MM.1S (cell line): ENCODE measurements at regions not wholly inside any gene's neighbourhood (a gene's known extent, or its start where the extent isn't known, plus 50 kb on each side); places are given as distances from the start of the nearest gene placed in this dataset.

Experiments
- EZH2 ChIP-seq: fragments of 300-600 bp; sonication (generic); optimal IDR thresholded peaks from 2 replicates; pipeline ENCODE3; 2017; ENCODE audit warnings: low read depth, mild to moderate bottlenecking, antibody characterized with exemption, low read length, mixed read lengths
- EZH2phosphoT487 ChIP-seq: fragments of 300-600 bp; sonication (generic); IDR thresholded peaks from 2 replicates; pipeline ENCODE4 v1.6.1; 2018; ENCODE audit warnings: antibody characterized with exemption, low read length
- TF ChIP-seq, protein P1 (sequence below): fragments of 300-600 bp; sonication (generic); IDR thresholded peaks from 2 replicates; pipeline ENCODE4 v1.5.1; 2016; ENCODE audit warnings: antibody characterized with exemption, low read length, mixed read lengths

DNA sequence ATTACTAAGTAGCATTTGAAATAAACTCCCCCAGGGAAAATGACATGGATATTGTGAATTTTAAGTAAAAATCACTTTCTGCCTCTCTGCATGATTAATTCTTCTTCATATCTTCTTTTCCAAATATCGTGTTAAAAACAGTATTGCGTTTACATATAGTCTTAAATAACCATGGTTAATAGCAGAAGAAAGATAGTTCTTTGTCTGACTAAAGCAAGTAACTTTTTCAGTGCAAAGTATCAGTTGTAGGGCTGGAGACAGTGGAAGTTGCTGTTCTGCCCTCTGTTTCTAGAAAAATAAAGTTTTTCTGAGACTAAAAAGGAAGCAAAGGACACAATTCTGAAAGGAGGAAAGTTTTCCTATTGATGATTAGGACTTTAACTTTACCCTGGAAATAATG, 330.2 kb downstream of the NDFIP2 start:
- TF ChIP-seq EZH2 (no peak), EZH2phosphoT487 (no peak)
- TF ChIP-seq, protein P1, sequence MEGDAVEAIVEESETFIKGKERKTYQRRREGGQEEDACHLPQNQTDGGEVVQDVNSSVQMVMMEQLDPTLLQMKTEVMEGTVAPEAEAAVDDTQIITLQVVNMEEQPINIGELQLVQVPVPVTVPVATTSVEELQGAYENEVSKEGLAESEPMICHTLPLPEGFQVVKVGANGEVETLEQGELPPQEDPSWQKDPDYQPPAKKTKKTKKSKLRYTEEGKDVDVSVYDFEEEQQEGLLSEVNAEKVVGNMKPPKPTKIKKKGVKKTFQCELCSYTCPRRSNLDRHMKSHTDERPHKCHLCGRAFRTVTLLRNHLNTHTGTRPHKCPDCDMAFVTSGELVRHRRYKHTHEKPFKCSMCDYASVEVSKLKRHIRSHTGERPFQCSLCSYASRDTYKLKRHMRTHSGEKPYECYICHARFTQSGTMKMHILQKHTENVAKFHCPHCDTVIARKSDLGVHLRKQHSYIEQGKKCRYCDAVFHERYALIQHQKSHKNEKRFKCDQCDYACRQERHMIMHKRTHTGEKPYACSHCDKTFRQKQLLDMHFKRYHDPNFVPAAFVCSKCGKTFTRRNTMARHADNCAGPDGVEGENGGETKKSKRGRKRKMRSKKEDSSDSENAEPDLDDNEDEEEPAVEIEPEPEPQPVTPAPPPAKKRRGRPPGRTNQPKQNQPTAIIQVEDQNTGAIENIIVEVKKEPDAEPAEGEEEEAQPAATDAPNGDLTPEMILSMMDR: no peak
